Gastroesophageal sphincter (tissue), 4 donors: ENCODE measurements at regions not wholly inside any gene's neighbourhood (a gene's known extent, or its start where the extent isn't known, plus 50 kb on each side); places are given as distances from the start of the nearest gene placed in this dataset.

Source experiments
- ATAC-seq: fragments of 150-250 bp; one replicate; pipeline ENCODE4 v1.9.1; 2016; ENCODE audit warnings: mild to moderate bottlenecking, moderate library complexity
- H3K27ac ChIP-seq, 4 donors: fragments of 200-600 bp; sonication (generic) in 3 of 4; 1 replicate in 3 of 4; 2 replicates in 1 of 4; pipeline ENCODE4 v1.5.1; 2016 to 2019
- H3K27me3 ChIP-seq: fragments of 200-600 bp; sonication (generic); one replicate; pipeline ENCODE4 v1.5.1; 2019
- H3K36me3 ChIP-seq, 2 donors: fragments of 200-600 bp; sonication (generic); one replicate each; pipeline ENCODE4 v1.5.1; 2019; ENCODE audit warnings: control low read depth in 1 of 2
- H3K4me1 ChIP-seq, 3 donors: fragments of 200-600 bp; sonication (generic); 1 replicate in 2 of 3; 2 replicates in 1 of 3; pipeline ENCODE4 v1.5.1; 2016 to 2019; ENCODE audit warnings: control low read depth in 2 of 3
- H3K4me3 ChIP-seq, 2 donors: fragments of 200-600 bp; sonication (generic); one replicate each; pipeline ENCODE4 v1.5.1; 2019; ENCODE audit warnings: mild to moderate bottlenecking in 1 of 2, moderate library complexity in 1 of 2
- H3K9me3 ChIP-seq, 3 donors: fragments of 200-600 bp; sonication (generic); one replicate each; pipeline ENCODE4 v1.5.1; 2017 to 2019; ENCODE audit warnings: control low read depth in 2 of 3
- EP300 ChIP-seq: sonication (generic); formaldehyde crosslinking; IDR thresholded peaks from one replicate; pipeline ENCODE4 v1.6.1; 2017; ENCODE audit warnings: antibody characterized with exemption, mild to moderate bottlenecking
- POLR2A ChIP-seq, 2 donors: fragments of 450-650 bp; IDR thresholded peaks; one replicate each; pipeline ENCODE4 v1.6.1; 2017; ENCODE audit warnings: antibody characterized with exemption in 2 of 2, mild to moderate bottlenecking in 2 of 2, moderate library complexity in 1 of 2
- POLR2AphosphoS5 ChIP-seq: sonication (generic); formaldehyde crosslinking; IDR thresholded peaks from one replicate; pipeline ENCODE4 v1.6.1; 2017; ENCODE audit warnings: antibody characterized with exemption
- WGBS, 2 donors: methylation state at CpG; one replicate each; pipeline ENCODE4 v1.1.5; 2018; ENCODE audit warnings: low coverage in 1 of 2; 5-methylcytosine and 5-hydroxymethylcytosine counted together
- TF ChIP-seq, protein P1 (sequence below), 4 experiments: fragments of 200-600 bp in 2 of 4; fragments of 450-650 bp in 2 of 4; sonication (generic) in 1 of 4; IDR thresholded peaks; one replicate each; pipeline ENCODE4 v1.5.1; 2017 to 2019; ENCODE audit warnings: antibody characterized with exemption in 4 of 4, mild to moderate bottlenecking in 2 of 4, moderate library complexity in 2 of 4

- 81% methylated on average over 4 of the region's 5 CpGs for WGBS, 2 donors
- no peaks in the 10 kb centered on the region for H3K27me3 ChIP-seq
- ATAC-seq: no peak
- H3K4me1 ChIP-seq: peaks cover 0 to 8% (median 0%) of the 10 kb centered on the region in 3 donors
- TF ChIP-seq POLR2AphosphoS5 (no peak), POLR2A (IDR thresholded peaks at IDR 0.05) (no peak), EP300 (no peak)
- TF ChIP-seq, protein P1, sequence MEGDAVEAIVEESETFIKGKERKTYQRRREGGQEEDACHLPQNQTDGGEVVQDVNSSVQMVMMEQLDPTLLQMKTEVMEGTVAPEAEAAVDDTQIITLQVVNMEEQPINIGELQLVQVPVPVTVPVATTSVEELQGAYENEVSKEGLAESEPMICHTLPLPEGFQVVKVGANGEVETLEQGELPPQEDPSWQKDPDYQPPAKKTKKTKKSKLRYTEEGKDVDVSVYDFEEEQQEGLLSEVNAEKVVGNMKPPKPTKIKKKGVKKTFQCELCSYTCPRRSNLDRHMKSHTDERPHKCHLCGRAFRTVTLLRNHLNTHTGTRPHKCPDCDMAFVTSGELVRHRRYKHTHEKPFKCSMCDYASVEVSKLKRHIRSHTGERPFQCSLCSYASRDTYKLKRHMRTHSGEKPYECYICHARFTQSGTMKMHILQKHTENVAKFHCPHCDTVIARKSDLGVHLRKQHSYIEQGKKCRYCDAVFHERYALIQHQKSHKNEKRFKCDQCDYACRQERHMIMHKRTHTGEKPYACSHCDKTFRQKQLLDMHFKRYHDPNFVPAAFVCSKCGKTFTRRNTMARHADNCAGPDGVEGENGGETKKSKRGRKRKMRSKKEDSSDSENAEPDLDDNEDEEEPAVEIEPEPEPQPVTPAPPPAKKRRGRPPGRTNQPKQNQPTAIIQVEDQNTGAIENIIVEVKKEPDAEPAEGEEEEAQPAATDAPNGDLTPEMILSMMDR (IDR thresholded peaks at IDR 0.05): no peak
- no peak overlapping the region for H3K4me3 ChIP-seq
- H3K9me3 ChIP-seq: no peaks in the 10 kb centered on the region
- no peak overlapping the region for H3K27ac ChIP-seq
- H3K36me3 ChIP-seq: no peaks in the 10 kb centered on the region
These were observed 370.2 kb upstream of the E2F7 start for GRCh38 chr12:77435446-77436091.

DNA sequence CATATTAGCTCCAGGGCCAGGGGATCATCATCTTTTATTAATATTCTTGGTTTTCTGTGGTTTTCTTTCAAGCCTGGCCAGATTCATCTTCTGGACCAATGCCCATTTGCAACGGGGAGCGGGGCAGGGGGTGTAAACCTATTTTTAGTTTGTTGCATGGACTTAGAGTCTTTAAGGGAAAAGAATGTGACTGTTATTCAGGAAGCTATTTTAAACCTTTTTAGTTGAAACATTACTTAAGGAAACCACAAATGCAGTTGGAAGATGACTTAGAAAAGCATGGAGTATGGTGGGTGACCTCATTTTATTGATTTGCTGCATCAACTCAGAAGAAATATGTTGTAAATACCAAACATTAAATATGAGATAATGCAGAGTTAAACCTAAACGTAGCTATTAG lies 368.4 kb upstream of the E2F7 start:
- H3K36me3 ChIP-seq: no peaks in the 10 kb centered on the region
- 25 to 26% methylated on average over 3 of the region's 3 CpGs for WGBS, 2 donors

DNA sequence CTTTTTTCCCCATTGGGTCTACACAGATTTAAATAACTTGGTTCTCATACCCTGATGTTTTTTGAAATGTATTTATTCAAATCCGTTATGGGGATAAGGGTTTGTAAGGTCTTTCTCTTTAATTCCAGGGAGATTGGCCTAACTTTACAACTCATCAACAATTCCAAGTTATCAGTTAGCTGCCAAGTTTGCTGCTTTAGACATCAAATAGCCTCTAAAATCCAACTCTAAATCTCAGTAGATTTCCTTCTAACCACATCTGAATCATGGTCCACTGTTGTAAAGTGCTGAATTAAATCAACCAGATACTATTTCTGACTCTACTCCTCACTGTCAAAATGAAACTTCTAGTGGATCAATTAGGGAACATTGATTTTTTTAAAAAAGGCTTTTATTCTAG lies 364.1 kb upstream of the E2F7 start:
- ATAC-seq: no peak
- 43 to 64% methylated on average over 1 of the region's 1 CpG for WGBS, 2 donors
- H3K9me3 ChIP-seq: peaks cover 0 to 3% (median 0%) of the 10 kb centered on the region in 3 donors
- H3K4me1 ChIP-seq: peaks cover 0 to 8% (median 0%) of the 10 kb centered on the region in 3 donors
- H3K36me3 ChIP-seq: no peaks in the 10 kb centered on the region
- no peak overlapping the region for H3K27ac ChIP-seq
- no peaks in the 10 kb centered on the region for H3K27me3 ChIP-seq
- no peak overlapping the region for H3K4me3 ChIP-seq
- TF ChIP-seq, protein P1 (IDR thresholded peaks at IDR 0.05): no peak

More for the DNA sequence above, 368.4 kb upstream of the E2F7 start:
- Histone ChIP-seq H3K4me1 (peaks cover 0 to 8% (median 0%) of the 10 kb centered on the region in 3 donors), H3K27me3 (no peaks in the 10 kb centered on the region), H3K9me3 (no peaks in the 10 kb centered on the region), H3K27ac (no peak overlapping the region), H3K4me3 (no peak overlapping the region)
- TF ChIP-seq POLR2AphosphoS5: no peak
- TF ChIP-seq, protein P1 (IDR thresholded peaks at IDR 0.05): no peak
- TF ChIP-seq POLR2A (IDR thresholded peaks at IDR 0.05): no peak
- no peak for TF ChIP-seq EP300
- ATAC-seq: no peak

- H3K9me3 ChIP-seq: peaks cover 0 to 14% (median 0%) of the 10 kb centered on the region in 3 donors
- ATAC-seq: no peak
- H3K27ac ChIP-seq: no peak overlapping the region
- TF ChIP-seq POLR2A (IDR thresholded peaks at IDR 0.05) (no peak), POLR2AphosphoS5 (no peak), EP300 (no peak)
- TF ChIP-seq, protein P1 (IDR thresholded peaks at IDR 0.05): no peak
- H3K4me3 ChIP-seq: no peak overlapping the region
- no peaks in the 10 kb centered on the region for H3K27me3 ChIP-seq
- no peaks in the 10 kb centered on the region for H3K4me1 ChIP-seq
- no peaks in the 10 kb centered on the region for H3K36me3 ChIP-seq
- WGBS, 2 donors: 73% methylated on average over 2 of the region's 2 CpGs; no CpG with 5 or more reads in 1 of the 2 donors
These were observed 355.8 kb upstream of the E2F7 start for GRCh38 chr12:77421152-77421551.

GRCh38 chr12:77409551-77409950 lies 344.2 kb upstream of the E2F7 start:
- no peak overlapping the region for H3K27ac ChIP-seq
- no peak overlapping the region for H3K4me3 ChIP-seq
- no peaks in the 10 kb centered on the region for H3K36me3 ChIP-seq
- no peaks in the 10 kb centered on the region for H3K9me3 ChIP-seq
- no peak for ATAC-seq
- TF ChIP-seq POLR2A (IDR thresholded peaks at IDR 0.05) (no peak), POLR2AphosphoS5 (no peak), EP300 (no peak)
- TF ChIP-seq, protein P1 (IDR thresholded peaks at IDR 0.05): no peak
- H3K27me3 ChIP-seq: no peaks in the 10 kb centered on the region
- no peaks in the 10 kb centered on the region for H3K4me1 ChIP-seq
